A673 (cell line): ENCODE measurements at regions not wholly inside any gene's neighbourhood (a gene's known extent, or its start where the extent isn't known, plus 50 kb on each side); places are given as distances from the start of the nearest gene placed in this dataset.

Source experiments
- BruUV-seq: library from RNA; stranded (reverse); fragments of 400-500 nt; replicated peaks from 2 replicates; lab custom pipeline; 2021; lab: Mats Ljungman, UMichigan
- CTCF ChIA-PET: fragments of 300-600 bp; sonication (Branson Sonifier 250); formaldehyde crosslinking; loops from one replicate; lab custom pipeline; 2022; ENCODE audit warnings: antibody characterized with exemption; lab: Charles Lee
- POLR2A ChIA-PET: fragments of 300-600 bp; sonication (Branson Sonifier 250); formaldehyde crosslinking; loops from one replicate; lab custom pipeline; 2022; ENCODE audit warnings: antibody characterized with exemption; ENCODE audit not compliant: low non-redundant PET; lab: Charles Lee
- DNase-seq: peaks from one replicate; pipeline ENCODE4 v3.0.0-alpha.2; 2015; ENCODE audit warnings: low spot score
- H3K27ac ChIP-seq: fragments of 200-600 bp; sonication (generic); 2 replicates; pipeline ENCODE4 v1.5.1; 2016; ENCODE audit warnings: mixed run types, low read depth, mild to moderate bottlenecking, mixed read lengths, antibody characterized with exemption, low read length; ENCODE audit not compliant: poor library complexity, severe bottlenecking
- H3K27me3 ChIP-seq: fragments of 200-600 bp; sonication (generic); replicated peaks from 2 replicates; pipeline ENCODE4 v1.6.1; 2017; ENCODE audit warnings: mixed run types, low read depth, mild to moderate bottlenecking, mixed read lengths, antibody characterized with exemption, low read length; ENCODE audit not compliant: insufficient read depth, poor library complexity
- H3K36me3 ChIP-seq: fragments of 200-600 bp; sonication (generic); 2 replicates; pipeline ENCODE4 v1.6.1; 2016; ENCODE audit warnings: mixed run types, mild to moderate bottlenecking, mixed read lengths, antibody characterized with exemption, low read length; ENCODE audit not compliant: insufficient read depth, poor library complexity, severe bottlenecking
- H3K4me1 ChIP-seq: fragments of 200-600 bp; sonication (generic); 2 replicates; pipeline ENCODE4 v1.6.1; 2017; ENCODE audit warnings: mixed run types, mild to moderate bottlenecking, mixed read lengths, antibody characterized with exemption, low read length; ENCODE audit not compliant: insufficient read depth, poor library complexity, severe bottlenecking
- H3K4me3 ChIP-seq: fragments of 200-600 bp; sonication (generic); 2 replicates; pipeline ENCODE4 v1.5.1; 2016; ENCODE audit warnings: low read depth, mixed run types, mild to moderate bottlenecking, mixed read lengths, low read length; ENCODE audit not compliant: poor library complexity, severe bottlenecking
- H3K9me3 ChIP-seq: fragments of 200-600 bp; sonication (generic); 2 replicates; pipeline ENCODE4 v1.6.1; 2016; ENCODE audit warnings: mixed run types, low read depth, mild to moderate bottlenecking, mixed read lengths, antibody characterized with exemption, low read length; ENCODE audit not compliant: poor library complexity, severe bottlenecking
- EZH2 ChIP-seq: fragments of 200-600 bp; sonication (generic); IDR thresholded peaks from 2 replicates; pipeline ENCODE4 v1.6.1; 2017; ENCODE audit warnings: borderline replicate concordance, low read depth, mild to moderate bottlenecking, mixed read lengths, antibody characterized with exemption, low read length; ENCODE audit not compliant: poor library complexity, severe bottlenecking
- intact Hi-C: fragments of 100-400 bp; cut with micrococcal nuclease; formaldehyde crosslinking; loops from one replicate; pipeline ENCODE4 v1.10.0; 2022; ENCODE audit not compliant: unreplicated experiment
- TF ChIP-seq, protein P1 (sequence below): fragments of 300-800, 200-600 bp; sonication (generic); conservative IDR thresholded peaks from 2 replicates; pipeline ENCODE4 v1.5.1; 2017; ENCODE audit warnings: low read depth, mild to moderate bottlenecking, antibody characterized with exemption, low read length, moderate library complexity, mixed read lengths

DNA sequence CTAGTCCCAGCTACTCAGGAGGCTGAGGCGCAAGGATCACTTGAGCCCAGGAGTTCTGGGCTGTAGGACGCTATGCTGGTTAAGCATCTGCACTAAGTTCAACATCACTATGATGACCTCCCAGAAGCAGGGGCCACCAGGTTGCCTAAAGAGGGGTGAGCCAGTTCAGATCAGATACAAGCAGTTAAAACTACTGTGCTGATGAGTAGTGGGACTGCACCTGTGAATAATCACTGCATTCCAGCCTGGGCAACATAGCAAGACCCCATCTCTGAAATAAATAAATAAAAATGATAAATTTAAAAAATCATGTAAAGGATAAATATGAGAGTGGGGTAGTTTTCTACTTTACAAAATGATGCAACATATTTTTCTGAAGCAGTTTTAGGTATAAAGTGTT, 106.5 kb downstream of the TMEM170B start:
- ChIA-PET POLR2A (no interaction called here), CTCF (no interaction called here)
- Histone ChIP-seq H3K9me3 (no peaks in the 10 kb centered on the region), H3K27me3 (no peaks in the 10 kb centered on the region), H3K36me3 (no peaks in the 10 kb centered on the region), H3K4me1 (no peaks in the 10 kb centered on the region), H3K27ac (no peak overlapping the region), H3K4me3 (no peak overlapping the region)
- TF ChIP-seq EZH2: no peak
- TF ChIP-seq, protein P1, sequence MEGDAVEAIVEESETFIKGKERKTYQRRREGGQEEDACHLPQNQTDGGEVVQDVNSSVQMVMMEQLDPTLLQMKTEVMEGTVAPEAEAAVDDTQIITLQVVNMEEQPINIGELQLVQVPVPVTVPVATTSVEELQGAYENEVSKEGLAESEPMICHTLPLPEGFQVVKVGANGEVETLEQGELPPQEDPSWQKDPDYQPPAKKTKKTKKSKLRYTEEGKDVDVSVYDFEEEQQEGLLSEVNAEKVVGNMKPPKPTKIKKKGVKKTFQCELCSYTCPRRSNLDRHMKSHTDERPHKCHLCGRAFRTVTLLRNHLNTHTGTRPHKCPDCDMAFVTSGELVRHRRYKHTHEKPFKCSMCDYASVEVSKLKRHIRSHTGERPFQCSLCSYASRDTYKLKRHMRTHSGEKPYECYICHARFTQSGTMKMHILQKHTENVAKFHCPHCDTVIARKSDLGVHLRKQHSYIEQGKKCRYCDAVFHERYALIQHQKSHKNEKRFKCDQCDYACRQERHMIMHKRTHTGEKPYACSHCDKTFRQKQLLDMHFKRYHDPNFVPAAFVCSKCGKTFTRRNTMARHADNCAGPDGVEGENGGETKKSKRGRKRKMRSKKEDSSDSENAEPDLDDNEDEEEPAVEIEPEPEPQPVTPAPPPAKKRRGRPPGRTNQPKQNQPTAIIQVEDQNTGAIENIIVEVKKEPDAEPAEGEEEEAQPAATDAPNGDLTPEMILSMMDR: no peak
- DNase-seq: no peak
- BruUV-seq: no TSS peak
- intact Hi-C loops: no loop called here

DNA sequence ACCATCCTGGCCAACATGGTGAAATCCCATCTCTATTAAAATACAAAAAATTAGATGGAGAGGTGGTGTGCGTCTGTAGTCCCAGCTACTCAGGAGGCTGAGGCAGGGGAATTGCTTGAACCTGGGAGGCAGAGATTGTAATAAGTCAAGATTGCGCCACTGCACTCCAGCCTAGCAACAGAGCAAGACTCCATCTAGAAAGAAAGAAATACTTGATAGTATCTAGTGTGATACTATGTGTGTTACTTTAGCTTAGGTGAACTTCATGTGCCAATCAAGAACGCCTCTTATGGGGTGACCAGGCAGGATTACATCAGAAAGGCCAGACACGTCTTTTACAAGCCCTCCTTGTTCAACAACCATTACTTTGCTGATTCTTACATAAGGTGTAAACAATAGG, 107.1 kb downstream of the TMEM170B start:
- no peaks in the 10 kb centered on the region for H3K27me3 ChIP-seq
- H3K4me3 ChIP-seq: no peak overlapping the region
- ChIA-PET POLR2A (no interaction called here), CTCF (no interaction called here)
- no peak overlapping the region for H3K27ac ChIP-seq
- no peak for DNase-seq
- H3K9me3 ChIP-seq: no peaks in the 10 kb centered on the region
- H3K36me3 ChIP-seq: no peaks in the 10 kb centered on the region
- TF ChIP-seq EZH2: no peak
- TF ChIP-seq, protein P1: no peak
- intact Hi-C loops: no loop called here
- no TSS peak for BruUV-seq
- no peaks in the 10 kb centered on the region for H3K4me1 ChIP-seq

DNA sequence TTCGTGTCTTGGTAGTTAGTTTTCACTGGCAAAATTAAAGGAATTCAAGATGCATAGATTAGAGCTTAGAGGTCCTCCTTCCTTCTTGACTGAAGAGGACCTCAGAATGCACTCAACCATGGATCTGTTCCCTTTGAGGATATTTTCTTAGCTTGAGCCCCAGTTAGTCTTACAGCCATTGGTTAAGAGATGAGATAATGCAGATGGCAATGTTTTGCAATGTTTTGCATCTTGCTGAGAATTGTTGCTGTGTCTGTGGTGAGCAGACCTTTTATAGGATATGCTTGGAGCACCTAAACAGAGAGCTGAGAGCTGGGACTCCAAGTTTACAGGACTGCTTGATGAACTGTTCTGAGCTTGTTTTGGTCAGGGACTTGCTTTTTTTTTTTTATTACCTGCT, 107.5 kb downstream of the TMEM170B start:
- H3K4me3 ChIP-seq: no peak overlapping the region
- no peaks in the 10 kb centered on the region for H3K9me3 ChIP-seq
- H3K27me3 ChIP-seq: no peaks in the 10 kb centered on the region
- no TSS peak for BruUV-seq
- ChIA-PET POLR2A (no interaction called here), CTCF (no interaction called here)
- intact Hi-C loops: no loop called here
- H3K27ac ChIP-seq: no peak overlapping the region
- no peak for DNase-seq
- no peak for TF ChIP-seq EZH2
- TF ChIP-seq, protein P1: no peak
- H3K36me3 ChIP-seq: no peaks in the 10 kb centered on the region
- no peaks in the 10 kb centered on the region for H3K4me1 ChIP-seq
